ENCODE measurements at regions not wholly inside any gene's neighbourhood (a gene's known extent, or its start where the extent isn't known, plus 50 kb on each side); places are given as distances from the start of the nearest gene placed in this dataset.

DNA sequence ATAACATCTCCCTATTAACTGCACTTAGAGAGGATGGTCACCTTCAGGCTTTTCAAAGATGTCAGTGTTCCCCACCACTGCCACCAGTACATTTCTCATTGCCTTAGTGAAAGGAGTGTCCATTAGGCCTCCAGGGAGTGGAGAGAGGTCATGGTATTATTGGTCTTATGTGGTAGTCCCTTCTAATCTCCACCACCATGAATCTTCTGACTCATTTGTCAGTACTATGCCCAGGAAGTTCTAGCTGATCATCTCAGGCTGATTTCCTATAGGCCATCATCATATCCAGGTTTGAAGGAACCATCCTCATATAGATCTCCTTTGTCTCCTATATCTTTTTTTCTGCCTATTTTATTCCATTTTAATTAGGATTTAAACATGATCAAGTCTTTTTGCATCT, 221.5 kb downstream of the CYB561 start:
- no peak for ATAC-seq
- Mint-ChIP-seq H3K4me1 (no peaks in the 10 kb centered on the region), H3K4me3 (no peak overlapping the region)

More for the DNA sequence above, 221.5 kb downstream of the CYB561 start:
- no peak for TF ChIP-seq ZNF114 (CRISPR knock-in tag; IDR thresholded peaks at IDR 0.05)
- TF ChIP-seq, protein P1, sequence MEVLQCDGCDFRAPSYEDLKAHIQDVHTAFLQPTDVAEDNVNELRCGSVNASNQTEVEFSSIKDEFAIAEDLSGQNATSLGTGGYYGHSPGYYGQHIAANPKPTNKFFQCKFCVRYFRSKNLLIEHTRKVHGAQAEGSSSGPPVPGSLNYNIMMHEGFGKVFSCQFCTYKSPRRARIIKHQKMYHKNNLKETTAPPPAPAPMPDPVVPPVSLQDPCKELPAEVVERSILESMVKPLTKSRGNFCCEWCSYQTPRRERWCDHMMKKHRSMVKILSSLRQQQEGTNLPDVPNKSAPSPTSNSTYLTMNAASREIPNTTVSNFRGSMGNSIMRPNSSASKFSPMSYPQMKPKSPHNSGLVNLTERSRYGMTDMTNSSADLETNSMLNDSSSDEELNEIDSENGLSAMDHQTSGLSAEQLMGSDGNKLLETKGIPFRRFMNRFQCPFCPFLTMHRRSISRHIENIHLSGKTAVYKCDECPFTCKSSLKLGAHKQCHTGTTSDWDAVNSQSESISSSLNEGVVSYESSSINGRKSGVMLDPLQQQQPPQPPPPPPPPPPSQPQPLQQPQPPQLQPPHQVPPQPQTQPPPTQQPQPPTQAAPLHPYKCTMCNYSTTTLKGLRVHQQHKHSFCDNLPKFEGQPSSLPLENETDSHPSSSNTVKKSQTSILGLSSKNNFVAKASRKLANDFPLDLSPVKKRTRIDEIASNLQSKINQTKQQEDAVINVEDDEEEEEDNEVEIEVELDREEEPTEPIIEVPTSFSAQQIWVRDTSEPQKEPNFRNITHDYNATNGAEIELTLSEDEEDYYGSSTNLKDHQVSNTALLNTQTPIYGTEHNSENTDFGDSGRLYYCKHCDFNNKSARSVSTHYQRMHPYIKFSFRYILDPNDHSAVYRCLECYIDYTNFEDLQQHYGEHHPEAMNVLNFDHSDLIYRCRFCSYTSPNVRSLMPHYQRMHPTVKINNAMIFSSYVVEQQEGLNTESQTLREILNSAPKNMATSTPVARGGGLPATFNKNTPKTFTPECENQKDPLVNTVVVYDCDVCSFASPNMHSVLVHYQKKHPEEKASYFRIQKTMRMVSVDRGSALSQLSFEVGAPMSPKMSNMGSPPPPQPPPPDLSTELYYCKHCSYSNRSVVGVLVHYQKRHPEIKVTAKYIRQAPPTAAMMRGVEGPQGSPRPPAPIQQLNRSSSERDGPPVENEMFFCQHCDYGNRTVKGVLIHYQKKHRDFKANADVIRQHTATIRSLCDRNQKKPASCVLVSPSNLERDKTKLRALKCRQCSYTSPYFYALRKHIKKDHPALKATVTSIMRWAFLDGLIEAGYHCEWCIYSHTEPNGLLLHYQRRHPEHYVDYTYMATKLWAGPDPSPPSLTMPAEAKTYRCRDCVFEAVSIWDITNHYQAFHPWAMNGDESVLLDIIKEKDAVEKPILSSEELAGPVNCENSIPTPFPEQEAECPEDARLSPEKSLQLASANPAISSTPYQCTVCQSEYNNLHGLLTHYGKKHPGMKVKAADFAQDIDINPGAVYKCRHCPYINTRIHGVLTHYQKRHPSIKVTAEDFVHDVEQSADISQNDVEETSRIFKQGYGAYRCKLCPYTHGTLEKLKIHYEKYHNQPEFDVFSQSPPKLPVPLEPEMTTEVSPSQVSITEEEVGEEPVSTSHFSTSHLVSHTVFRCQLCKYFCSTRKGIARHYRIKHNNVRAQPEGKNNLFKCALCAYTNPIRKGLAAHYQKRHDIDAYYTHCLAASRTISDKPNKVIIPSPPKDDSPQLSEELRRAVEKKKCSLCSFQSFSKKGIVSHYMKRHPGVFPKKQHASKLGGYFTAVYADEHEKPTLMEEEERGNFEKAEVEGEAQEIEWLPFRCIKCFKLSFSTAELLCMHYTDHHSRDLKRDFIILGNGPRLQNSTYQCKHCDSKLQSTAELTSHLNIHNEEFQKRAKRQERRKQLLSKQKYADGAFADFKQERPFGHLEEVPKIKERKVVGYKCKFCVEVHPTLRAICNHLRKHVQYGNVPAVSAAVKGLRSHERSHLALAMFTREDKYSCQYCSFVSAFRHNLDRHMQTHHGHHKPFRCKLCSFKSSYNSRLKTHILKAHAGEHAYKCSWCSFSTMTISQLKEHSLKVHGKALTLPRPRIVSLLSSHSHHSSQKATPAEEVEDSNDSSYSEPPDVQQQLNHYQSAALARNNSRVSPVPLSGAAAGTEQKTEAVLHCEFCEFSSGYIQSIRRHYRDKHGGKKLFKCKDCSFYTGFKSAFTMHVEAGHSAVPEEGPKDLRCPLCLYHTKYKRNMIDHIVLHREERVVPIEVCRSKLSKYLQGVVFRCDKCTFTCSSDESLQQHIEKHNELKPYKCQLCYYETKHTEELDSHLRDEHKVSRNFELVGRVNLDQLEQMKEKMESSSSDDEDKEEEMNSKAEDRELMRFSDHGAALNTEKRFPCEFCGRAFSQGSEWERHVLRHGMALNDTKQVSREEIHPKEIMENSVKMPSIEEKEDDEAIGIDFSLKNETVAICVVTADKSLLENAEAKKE (CRISPR knock-in tag; IDR thresholded peaks at IDR 0.05) = no peak
- TF ChIP-seq EZH2phosphoT487 (IDR thresholded peaks at IDR 0.05; ENCODE audit: unreplicated experiment) = no peak
- TF ChIP-seq, protein P2, sequence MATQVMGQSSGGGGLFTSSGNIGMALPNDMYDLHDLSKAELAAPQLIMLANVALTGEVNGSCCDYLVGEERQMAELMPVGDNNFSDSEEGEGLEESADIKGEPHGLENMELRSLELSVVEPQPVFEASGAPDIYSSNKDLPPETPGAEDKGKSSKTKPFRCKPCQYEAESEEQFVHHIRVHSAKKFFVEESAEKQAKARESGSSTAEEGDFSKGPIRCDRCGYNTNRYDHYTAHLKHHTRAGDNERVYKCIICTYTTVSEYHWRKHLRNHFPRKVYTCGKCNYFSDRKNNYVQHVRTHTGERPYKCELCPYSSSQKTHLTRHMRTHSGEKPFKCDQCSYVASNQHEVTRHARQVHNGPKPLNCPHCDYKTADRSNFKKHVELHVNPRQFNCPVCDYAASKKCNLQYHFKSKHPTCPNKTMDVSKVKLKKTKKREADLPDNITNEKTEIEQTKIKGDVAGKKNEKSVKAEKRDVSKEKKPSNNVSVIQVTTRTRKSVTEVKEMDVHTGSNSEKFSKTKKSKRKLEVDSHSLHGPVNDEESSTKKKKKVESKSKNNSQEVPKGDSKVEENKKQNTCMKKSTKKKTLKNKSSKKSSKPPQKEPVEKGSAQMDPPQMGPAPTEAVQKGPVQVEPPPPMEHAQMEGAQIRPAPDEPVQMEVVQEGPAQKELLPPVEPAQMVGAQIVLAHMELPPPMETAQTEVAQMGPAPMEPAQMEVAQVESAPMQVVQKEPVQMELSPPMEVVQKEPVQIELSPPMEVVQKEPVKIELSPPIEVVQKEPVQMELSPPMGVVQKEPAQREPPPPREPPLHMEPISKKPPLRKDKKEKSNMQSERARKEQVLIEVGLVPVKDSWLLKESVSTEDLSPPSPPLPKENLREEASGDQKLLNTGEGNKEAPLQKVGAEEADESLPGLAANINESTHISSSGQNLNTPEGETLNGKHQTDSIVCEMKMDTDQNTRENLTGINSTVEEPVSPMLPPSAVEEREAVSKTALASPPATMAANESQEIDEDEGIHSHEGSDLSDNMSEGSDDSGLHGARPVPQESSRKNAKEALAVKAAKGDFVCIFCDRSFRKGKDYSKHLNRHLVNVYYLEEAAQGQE (IDR thresholded peaks at IDR 0.05; ENCODE audit: unreplicated experiment) = no peak
- TF ChIP-seq, protein P3, sequence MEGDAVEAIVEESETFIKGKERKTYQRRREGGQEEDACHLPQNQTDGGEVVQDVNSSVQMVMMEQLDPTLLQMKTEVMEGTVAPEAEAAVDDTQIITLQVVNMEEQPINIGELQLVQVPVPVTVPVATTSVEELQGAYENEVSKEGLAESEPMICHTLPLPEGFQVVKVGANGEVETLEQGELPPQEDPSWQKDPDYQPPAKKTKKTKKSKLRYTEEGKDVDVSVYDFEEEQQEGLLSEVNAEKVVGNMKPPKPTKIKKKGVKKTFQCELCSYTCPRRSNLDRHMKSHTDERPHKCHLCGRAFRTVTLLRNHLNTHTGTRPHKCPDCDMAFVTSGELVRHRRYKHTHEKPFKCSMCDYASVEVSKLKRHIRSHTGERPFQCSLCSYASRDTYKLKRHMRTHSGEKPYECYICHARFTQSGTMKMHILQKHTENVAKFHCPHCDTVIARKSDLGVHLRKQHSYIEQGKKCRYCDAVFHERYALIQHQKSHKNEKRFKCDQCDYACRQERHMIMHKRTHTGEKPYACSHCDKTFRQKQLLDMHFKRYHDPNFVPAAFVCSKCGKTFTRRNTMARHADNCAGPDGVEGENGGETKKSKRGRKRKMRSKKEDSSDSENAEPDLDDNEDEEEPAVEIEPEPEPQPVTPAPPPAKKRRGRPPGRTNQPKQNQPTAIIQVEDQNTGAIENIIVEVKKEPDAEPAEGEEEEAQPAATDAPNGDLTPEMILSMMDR (conservative IDR thresholded peaks at IDR 0.05; ENCODE audit: low read depth in 2 of 2) = no peak
- no peak for TF ChIP-seq POLR2AphosphoS5 (IDR thresholded peaks at IDR 0.05; ENCODE audit: low read depth)
- TF ChIP-seq EZH2 (IDR thresholded peaks at IDR 0.05; ENCODE audit: low read depth, unreplicated experiment) = no peak
- no peak for TF ChIP-seq STAT1 (IDR thresholded peaks at IDR 0.05; ENCODE audit: unreplicated experiment)
- TF ChIP-seq JUNB (IDR thresholded peaks at IDR 0.05; ENCODE audit: unreplicated experiment) = no peak
- no peak for TF ChIP-seq NANOG (IDR thresholded peaks at IDR 0.05; ENCODE audit: borderline replicate concordance)
- no peak for TF ChIP-seq CREB1 (CRISPR knock-in tag; IDR thresholded peaks at IDR 0.05; ENCODE audit: low read depth)
- TF ChIP-seq, protein P4, sequence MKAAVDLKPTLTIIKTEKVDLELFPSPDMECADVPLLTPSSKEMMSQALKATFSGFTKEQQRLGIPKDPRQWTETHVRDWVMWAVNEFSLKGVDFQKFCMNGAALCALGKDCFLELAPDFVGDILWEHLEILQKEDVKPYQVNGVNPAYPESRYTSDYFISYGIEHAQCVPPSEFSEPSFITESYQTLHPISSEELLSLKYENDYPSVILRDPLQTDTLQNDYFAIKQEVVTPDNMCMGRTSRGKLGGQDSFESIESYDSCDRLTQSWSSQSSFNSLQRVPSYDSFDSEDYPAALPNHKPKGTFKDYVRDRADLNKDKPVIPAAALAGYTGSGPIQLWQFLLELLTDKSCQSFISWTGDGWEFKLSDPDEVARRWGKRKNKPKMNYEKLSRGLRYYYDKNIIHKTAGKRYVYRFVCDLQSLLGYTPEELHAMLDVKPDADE (IDR thresholded peaks at IDR 0.05) = no peak
- no peak for TF ChIP-seq ZNF331 (CRISPR knock-in tag; IDR thresholded peaks at IDR 0.05; ENCODE audit: low read depth)
- Histone ChIP-seq H3K36me3 (ENCODE audit: insufficient read depth) (no peaks in the 10 kb centered on the region; the same call in 1 of the 2 replicates), H3K4me1 (ENCODE audit: insufficient read depth) (no peaks in the 10 kb centered on the region), H3F3A (replicated peaks; ENCODE audit: low read depth) (no peaks in the 10 kb centered on the region), H3K4me3 (no peak overlapping the region), H3K27me3 (ENCODE audit: insufficient read depth) (no peaks in the 10 kb centered on the region), H3K9me2 (ENCODE audit: insufficient read depth) (peaks cover 4% of the 10 kb centered on the region; the same call in 1 of the 2 replicates), H3K4me2 (no peak overlapping the region), H3K79me2 (replicated peaks; ENCODE audit: insufficient read depth) (no peaks in the 10 kb centered on the region), H4K20me1 (replicated peaks; ENCODE audit: insufficient read depth) (no peaks in the 10 kb centered on the region), H2AFZ (no peak overlapping the region), H3K27ac (ENCODE audit: low read depth) (no peak overlapping the region)
- H3K27me3 Mint-ChIP-seq (ENCODE audit: insufficient read depth, low read depth, poor library complexity) = no peaks in the 10 kb centered on the region
- no peaks in the 10 kb centered on the region for H3K9me3 Mint-ChIP-seq
- DNase-seq (ENCODE audit: low spot score) = no peak
- no peaks in the 10 kb centered on the region for H3K36me3 Mint-ChIP-seq (ENCODE audit: low read depth)
- H3K27ac Mint-ChIP-seq = no peak overlapping the region
